Stimulated activated CD4-positive, alpha-beta T cell treated with anti-CD3 and anti-CD28 coated beads, TNF-alpha, amount 100 ng/mL, for 48 hours (primary cell): ENCODE measurements at regions not wholly inside any gene's neighbourhood (a gene's known extent, or its start where the extent isn't known, plus 50 kb on each side); places are given as distances from the start of the nearest gene placed in this dataset.

Source experiments
- DNase-seq, 3 donors: peaks; one replicate each; pipeline ENCODE4 v3.0.0-alpha.2; 2020; ENCODE audit warnings: low read depth in 3 of 3

DNA sequence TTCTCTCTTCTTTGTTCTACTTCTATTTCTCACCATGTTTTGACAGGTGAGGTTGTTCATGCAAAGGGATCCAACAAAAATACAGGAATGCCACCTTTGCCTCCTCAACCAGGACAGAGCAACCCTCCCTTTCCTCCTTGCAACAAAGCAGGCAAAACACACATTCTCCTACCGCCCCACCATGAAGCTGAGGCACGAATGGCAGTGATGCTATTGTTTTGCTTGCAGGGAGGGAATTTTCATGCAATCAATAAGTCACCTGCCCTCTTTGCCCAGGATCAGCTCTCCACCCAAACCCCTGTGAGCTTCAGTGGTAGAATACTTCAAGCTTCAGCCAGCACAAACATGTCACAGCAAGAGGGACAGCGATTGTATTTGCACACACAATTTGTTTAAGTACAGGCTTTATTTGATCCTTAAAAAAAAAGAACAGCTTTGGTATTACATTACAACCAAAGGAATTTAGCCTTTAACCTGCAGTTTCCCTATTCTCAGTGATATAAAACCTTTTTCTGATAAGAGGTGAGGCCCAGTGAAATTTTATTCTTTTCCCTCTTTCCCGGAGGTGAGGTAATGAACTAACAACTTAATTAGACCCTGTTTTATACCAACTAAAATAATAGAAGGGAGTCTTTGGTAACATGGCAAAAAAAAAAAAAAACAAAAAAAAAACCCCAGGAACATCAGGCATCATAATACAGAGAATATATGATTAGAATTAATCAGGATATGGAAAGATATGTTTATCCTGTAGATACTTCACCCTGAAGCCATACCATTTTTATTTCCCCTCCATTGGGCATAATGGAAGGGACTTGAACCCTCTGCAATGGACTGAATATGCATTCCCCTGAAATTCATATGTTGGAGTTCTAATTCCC, 87.0 kb upstream of the EEA1 start:
- no peak for DNase-seq

DNA sequence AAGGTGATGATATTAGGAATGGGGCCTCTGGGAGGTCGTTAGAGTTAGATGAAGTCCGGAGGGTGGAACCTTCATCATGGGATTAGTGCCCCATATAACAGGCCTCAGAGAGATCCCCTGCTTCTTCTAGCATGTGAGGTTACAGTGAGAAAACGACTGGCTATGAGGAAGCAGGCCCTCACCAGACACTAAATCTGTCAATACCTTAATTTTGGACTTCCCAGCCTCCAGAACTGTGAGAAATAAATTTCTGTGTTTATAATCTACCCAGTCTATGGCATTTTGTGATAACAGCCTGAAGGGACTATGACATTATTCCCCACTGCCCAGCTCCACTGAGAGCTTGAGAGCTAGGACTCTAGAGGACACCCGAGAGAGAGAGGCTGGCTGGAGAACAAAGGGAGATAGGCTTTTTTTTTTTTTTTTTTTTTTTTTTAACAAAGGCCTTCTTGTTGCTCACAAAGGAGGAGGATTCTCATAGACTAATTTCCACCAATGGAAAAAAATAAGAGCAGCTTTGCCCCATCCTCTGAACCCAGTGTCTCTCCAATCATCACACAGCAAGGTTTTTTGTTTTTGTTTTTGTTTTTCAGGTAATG, 87.8 kb upstream of the EEA1 start:
- no peak for DNase-seq

DNA sequence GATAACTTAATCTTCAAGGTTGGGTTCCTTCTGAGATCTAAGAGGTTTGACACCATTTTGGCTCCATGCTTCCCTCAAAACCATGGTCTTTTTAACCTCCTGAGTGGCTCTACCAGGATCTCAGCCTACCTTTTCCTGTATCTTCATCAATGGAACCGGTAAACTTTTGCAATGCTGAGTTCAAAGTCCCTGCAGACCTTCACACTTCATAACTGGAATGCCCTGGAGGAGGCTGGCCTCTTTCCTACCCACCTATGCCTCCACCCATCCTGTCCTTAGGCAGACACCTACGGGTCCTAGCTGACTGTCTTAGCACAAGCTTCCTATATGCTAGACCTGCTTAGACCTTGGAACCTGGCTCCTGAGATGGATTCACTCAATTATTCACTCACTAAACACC, 89.5 kb upstream of the EEA1 start:
- no peak for DNase-seq

DNA sequence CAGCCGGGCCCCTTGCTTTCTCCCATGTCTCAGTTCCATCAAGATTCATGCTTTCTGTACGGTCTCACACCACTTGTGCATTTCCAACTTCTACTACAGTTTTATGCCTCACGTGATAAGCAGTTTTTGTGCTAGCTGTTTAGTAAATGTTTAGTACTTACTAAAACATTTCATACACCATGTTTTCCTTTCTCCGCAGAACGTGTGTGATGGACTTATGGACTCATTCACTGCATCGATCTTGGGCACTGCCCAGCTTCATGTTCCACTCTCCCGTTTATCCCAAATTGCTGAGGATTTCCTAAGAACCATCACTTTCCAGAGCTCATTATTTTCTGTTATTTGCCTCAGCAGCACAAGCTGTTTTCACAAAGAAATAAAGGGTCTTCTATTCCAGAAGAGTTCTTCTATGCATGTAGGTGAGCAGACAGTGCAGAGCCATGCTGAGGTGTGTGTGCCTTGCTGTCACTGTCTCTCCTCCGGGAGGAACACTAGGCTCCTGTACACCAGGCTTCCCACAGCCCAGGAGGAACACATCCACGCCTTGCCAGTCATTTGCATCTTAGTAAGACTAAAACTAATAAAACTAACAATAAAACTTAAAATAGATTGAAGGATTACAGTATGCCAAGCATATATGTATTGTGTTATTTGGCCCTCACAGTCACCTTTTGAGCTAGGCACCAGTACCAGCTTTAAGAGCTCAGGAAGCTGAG, 90.3 kb upstream of the EEA1 start:
- no peak for DNase-seq

DNA sequence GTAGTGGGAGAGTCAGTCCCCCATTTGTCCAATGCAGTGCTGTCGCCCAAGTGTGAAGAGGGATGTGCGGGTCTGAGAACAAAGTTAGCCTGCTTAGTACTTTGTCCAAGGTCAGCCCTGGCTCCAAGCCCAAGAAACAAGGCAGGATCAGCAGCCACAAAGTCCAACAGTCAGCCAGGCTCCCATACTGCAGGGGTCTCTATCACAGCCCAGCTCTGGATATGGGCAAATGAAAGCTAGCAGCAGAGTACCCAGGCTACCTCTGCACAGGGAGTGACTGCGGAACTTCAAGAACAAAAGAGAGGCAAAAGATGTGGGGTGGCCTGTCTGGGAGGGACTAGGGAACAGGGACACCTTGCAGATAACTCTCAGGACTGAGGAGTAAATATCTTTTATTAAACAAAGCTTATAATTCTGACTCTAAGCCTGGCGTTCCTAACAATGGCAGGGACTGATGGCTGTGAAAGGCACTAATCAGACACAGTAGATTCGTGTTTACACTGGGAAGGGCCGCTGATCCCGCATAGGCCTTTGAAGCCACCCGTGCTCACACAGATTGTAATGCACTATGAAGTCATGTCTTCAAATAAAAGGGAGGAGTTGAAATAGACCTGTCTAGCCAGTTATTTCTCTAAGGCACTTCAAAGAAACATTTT, 91.0 kb upstream of the EEA1 start:
- DNase-seq = no peak

DNA sequence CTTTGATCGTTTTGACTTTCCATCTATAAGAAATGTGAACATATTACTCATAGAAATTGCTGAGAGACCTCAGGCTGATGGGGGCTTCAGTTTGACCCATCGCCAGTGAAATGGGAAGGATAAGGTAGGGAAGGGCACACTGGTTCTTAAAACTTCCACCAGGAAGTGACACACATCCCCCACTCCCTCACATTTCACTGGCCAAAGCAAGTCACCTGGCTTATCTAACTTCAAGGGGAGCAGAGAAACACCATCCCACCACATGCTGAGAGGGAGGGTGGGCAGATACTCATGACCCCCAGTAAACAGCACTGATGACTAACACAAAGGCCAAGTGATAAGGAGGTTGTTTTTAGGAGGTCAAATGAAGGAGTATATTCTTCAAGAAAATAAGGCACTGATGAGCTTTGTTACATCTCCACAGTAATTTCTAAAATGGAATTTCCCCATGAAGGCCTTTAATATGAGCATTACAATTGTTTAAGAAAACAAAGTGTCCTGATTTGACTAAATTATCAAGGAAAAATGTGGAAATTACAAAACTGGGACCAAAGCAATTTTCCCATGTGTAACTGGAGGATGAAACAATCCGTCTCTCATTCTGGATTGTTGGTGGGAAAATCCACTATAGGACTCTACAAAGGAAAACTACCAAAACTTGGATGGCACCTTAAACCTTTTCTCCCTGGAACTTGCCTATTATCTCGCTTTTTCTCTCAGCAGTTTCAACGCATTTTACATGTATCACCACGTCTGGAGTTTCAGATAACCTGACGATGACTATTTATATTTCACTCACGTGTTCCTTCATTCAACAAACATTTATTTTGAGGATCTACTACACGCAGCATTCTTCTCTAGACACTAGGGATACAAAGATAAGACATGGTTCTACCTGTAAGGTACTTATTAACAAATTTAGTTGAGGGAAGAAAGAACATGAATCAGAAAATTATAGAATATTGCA, 91.8 kb upstream of the EEA1 start:
- no peak for DNase-seq

DNA sequence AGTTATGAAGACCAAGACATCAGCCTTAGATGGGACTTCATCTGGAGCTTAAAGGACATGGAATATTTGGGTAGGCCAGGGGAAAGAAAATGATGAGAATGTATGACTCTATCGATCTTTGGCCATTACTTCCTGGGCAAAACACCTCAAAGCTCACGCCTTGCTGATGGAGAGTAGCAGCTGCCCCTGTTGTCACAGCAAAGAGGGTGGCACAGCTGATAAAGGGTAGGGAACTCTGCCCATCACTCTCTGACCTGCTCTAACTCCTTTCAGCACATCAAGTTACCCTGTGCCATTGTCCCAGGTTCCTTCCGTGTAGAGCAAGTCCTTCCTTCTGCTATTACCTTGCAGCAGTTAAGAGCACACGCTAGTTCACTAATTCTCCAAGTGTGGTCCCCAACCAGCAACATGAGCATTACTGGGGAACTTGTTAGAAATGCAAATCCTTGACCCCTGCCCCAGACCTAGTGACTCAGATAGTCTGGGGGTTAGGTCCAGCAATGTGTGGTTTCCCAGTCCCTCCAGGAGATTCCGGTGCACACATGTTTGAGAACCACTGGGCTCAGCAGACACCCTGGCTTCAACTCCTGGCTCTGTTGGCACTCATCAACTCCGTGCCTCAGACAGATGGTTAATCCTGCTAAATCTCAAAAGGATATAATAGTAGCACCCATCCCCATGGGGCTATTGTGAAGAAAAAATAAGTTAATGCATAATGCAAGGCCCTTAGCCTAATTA, 93.7 kb upstream of the EEA1 start:
- DNase-seq = no peak

DNA sequence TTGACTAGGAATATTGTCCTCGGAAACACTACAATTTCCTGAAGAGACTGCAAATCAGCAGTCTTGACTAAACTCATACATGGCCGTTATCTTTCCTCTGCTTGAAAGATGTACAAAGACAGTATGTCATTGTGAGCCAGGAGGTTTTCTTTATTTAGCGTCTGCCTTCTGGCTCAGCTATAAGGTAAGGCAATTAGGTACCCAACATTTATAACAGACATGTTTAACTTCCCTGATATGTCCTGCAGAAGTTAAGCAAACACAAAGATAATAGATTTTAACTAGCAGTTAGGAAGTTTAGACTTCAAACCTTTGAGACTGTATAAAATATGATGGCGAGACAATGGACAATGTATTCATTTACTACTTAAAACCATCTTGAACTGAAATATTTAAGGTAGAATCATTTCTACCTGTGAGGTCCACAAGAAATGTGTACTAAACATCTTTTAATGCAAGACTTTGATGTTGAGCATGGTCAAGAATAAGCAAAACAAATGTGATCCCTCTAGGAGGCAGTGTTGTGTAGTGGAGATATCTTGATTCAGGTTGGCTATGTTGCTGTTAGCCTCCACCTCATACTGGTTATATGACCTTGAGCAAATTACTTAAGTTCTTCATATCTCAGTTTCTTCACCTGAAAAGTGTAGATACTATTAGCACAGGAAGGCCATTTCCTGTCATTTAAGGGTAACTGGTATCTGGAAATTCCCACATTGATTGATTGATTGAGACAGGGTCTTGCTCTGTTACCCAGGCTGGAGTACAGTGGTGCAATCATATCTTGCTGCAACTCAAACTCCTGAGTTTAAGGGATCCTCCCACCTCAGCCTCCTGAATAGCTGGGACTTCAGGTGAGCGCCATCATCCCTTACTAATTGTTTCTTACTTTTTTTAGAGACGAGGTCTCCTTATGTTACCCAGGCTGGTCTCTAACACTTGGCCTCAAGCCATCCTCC, 96.3 kb upstream of the EEA1 start:
- no peak for DNase-seq

DNA sequence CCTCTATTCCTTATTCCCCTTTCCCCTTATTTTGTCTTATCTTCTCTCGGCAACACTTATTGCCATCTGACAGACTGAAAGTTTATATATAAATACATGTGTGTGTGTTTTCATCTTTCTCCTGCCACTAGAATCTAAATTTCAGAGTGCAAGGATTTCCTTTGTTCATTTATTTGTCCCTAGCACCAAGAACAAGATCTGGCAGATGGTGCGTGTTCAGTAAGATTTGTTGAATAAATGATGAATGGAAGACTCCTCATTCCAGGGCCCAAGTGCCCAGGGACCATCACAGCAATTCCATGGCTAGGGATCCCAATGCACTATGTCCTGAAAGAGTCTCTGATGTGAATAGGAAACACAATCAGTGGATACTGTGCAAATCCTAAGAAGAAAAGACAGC, 97.9 kb upstream of the EEA1 start:
- DNase-seq = no peak

DNA sequence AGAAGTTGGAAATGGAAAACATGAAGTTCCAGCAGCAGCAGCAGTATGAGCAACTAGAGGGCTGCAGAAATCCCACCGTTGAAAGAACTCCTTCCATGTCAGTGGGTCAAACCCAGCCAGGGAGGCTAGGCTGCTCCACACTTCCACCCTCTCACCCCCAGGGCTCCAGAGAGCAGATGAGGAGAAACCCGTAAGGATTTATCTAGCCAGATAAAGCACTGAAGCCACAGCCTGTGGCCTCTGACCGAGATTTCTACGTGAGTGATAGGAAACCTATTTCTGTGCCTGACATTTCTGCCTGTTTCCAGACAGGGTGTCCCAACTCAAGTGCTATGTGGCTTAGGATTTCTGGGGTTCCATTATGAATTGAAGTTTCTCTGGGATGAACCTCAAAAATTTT, 100.0 kb upstream of the EEA1 start:
- no peak for DNase-seq

DNA sequence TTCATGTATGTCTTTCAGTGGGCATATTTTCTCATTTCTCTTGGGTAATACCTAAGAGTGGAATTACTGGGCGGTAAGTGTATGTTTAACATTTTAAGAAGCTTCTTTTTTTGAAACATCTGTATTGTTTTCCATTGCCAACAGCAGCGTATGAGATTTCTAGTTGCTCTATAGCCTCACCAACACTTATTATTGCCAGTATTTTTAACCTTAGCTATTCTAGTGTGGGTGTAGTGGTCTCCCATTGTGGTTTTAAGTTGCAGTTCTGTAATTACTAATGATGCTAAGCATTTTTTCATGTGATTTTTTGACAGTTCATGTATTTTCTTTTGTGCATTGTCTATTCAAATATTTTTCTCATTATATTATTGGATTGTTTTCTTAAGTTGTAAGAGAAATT, 101.9 kb upstream of the EEA1 start:
- no peak for DNase-seq

DNA sequence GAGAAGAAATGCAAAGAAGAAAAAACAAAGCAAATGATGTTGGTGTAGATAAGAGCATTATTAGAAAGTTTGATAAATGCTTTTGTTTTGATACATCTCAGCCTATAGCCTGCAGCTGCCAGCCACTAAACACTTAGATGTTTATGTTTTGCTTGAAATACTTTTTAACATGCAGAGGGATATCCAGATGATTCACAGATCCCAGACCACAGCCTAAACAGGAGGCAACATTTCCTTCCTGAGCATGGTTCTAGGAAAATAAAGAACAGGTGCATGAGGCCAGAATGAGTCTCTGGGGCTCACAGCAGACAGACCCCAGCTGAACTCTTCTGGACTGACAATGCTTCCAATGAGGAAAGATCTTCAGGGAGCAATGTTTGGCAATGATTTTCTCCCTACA, 103.7 kb upstream of the EEA1 start:
- DNase-seq = no peak

DNA sequence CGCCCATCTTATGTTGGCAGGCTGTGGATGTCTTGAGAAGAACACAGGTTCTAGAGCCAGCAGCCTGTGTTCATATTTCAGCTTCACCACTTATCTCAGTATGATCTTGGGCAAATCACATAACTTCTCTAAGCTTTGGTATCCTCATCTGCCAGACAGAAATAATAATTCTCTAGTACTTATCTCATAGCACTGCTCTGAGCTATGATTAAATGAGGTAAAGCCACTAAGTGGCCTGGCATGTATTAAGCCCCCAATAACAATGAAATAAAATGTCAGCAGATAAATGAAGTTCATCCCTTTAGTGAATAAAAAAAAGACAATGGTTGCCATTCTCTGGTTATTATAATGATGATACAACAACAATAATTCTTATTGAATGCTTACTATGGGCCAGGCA, 104.9 kb upstream of the EEA1 start:
- no peak for DNase-seq

DNA sequence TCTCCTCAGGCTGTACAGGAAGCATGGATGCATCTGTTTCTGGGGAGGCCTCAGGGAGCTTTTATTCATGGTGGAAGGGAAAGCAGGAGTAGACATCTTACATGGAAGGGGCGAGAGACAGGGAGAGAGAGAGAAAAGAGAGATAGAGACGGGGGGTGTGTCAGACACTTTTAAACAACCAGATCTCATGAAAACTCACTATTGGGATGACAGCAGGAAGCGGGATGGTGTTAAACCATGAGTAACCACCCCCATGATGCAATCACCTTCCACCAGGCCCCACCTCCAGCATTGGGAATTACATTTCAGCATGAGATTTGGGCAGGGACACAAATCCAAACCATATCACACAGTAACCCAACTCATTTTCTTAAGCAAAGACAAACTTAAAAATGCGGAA, 110.0 kb upstream of the EEA1 start:
- DNase-seq = no peak

DNA sequence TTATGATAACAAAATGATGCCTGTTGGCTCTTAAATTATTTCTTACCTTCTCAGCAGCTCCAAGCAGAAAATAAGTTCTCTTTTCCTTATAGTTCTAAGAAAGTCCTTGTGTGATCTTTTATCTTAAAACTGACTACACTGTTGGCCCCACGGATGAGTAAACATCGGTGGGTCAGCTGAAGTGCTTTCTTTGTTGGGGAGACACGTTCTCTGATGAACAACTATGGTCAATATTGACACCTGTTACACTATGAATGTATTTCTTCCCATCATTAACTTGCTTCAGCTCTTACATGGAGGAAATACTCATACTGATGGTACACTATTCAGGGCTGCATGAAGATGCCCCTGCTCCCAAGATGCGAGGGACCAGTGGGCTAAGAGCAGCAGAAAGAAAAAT, 110.8 kb upstream of the EEA1 start:
- no peak for DNase-seq

DNA sequence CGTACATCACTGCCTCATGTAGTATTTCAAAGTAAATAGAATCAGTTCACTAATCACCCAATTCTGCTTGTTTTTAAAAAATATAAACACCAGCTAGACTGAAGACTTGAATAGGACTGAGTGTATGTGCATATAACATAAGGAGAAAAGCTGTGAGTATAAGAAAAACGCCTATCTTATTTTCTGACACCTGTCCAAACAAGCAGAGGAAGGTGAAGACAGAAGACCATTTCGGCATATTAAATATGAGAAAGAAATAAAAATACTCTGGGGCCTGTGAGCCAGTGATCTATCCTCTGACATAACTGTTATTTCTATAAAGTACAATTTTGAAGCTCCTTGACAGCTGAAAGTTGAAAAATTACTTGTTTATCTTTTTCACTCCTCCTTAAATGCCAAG, 111.3 kb upstream of the EEA1 start:
- DNase-seq = no peak

DNA sequence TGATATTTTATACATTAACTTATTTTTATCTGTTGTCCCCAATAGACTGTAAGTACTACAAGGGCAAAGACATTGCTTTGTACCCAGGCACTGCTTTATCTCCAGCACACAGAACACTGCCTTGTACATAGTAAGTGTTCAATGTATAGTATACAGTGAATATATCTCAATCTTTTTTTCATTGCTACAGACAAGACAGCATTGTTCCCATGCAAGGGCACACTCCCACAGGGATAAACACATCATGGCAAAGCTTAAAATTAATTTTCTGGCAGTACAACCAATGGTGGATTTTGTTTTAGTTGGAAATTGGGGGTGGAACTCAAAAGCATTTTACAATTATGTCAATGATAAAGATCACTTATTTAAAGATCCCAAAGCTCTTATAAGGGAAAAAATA, 112.3 kb upstream of the EEA1 start:
- no peak for DNase-seq

DNA sequence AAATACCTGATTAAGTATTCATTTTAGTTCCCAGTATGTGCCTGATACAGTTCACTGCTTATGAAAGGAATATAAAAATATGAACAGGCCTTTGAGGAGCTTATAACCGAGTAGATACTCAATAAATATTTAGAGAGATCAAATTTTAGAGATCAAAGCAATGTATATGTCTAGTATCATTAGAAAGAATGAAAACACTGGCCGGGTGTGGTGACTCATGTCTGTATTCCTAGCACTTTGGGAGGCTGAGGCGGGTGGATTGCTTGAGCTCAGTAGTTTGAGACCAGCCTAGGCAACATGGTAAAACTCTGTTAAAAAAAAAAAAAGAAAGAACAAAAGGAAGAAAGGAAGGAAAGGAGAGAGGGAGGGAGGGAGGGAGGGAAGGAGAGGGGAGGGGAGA, 113.2 kb upstream of the EEA1 start:
- DNase-seq = no peak

DNA sequence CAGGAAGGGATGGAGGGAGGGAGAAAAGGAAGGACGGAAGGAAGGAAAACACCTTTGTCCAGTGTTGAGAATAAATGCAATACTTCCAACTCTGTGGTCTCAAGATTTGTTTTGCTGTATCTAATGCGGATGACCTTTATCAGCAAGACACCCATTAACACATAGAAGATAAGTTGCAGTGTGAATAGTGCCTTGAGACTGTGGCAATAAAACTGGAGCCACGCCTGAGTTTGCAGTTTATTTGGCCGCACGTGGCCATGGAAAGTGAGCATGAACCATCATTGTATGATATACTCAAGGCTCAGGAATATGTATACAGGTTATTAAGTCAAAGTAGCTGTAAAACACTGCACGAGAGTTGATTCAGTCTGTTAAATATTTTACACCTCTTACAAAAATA, 113.6 kb upstream of the EEA1 start:
- no peak for DNase-seq
